ENCODE measurements at regions not wholly inside any gene's neighbourhood (a gene's known extent, or its start where the extent isn't known, plus 50 kb on each side); places are given as distances from the start of the nearest gene placed in this dataset.
"Not testable (repeated sequence)": the region's sequence is repeated elsewhere in the genome, so short reads cannot be mapped to it uniquely, and the experiment has no call there.

DNA sequence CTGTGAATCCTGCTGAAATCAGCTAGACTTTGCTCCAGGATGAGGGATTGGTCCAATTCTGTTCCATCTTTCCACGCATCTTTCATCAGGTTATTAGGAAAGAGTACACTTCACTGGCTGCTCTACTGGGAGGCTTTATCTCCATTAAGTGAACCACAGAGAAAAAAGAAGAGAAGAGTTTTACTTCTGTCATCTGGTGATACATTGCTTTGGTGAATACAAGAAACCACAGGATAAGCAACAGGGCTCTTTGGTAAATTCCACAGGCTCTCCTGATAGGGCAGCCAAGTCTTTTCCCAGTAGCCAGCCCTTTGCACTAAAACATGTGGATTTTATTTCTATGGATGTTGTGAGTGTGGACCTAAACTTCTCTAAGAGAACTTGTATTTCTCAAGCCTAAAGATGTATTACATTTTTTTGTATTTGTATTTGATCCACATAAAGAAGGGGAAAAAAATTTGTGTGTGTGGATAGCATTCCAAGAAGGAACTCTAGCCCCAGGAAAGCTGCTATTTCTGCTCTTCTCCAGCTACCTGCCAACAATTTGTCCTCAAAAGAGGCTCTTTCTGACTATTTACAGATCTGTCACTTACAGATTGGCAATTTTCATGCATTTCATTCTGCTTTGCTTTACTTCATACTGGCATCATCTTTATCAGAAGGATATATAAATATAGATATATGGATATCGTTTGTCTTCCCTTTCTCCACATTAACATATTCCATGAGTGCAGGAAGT lies 1117.6 kb upstream of the TMEM132C start:
- H3K9ac ChIP-seq (ENCODE audit: low read length), result no peak overlapping the region
- H3K4me3 ChIP-seq (ENCODE audit: low read length), result no peak overlapping the region
- H3K9me3 ChIP-seq (ENCODE audit: low read length), result peaks cover 7% of the 10 kb centered on the region; the same call in 1 of the 2 replicates
- no peaks in the 10 kb centered on the region for H3K36me3 ChIP-seq (ENCODE audit: insufficient read depth, low read length)
- H2AFZ ChIP-seq (ENCODE audit: low read length), result no peak overlapping the region
- no peak overlapping the region for H3K4me2 ChIP-seq (ENCODE audit: low read depth, low read length, poor library complexity, severe bottlenecking)
- no peak for DNase-seq
- H3K27ac ChIP-seq (ENCODE audit: low read length), result no peak overlapping the region
- H4K20me1 ChIP-seq (ENCODE audit: insufficient read depth, low read depth, low read length), result no peaks in the 10 kb centered on the region
- no peaks in the 10 kb centered on the region for H3K4me1 ChIP-seq (ENCODE audit: low read length)
- no peaks in the 10 kb centered on the region for H3K79me2 ChIP-seq (ENCODE audit: low read length)
- H3K27me3 ChIP-seq (ENCODE audit: low read length), result no peaks in the 10 kb centered on the region
- H3K9me2 ChIP-seq (replicated peaks; ENCODE audit: insufficient read depth, low read length), result no peaks in the 10 kb centered on the region

DNA sequence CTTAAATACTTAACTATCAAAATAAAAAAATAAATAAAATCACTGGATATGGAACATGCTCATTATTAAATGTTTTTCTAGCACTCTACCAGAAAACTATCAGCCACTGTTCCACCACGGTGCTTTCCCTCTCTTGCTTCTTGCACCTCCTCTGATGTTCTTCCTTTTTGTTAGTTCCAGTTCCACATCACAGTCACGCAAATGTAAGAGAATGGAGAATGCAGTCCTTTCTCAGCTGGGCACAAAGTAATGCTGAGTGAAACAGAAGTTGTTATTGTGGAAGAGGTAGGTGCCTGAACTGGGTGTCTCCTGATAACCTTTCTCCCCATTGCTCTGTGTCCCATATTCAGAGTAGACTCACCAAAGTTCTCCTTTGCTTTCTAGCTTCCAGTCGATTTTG lies 1116.9 kb upstream of the TMEM132C start:
- Histone ChIP-seq H3K4me1 (ENCODE audit: low read length) (no peaks in the 10 kb centered on the region), H3K9me2 (replicated peaks; ENCODE audit: insufficient read depth, low read length) (no peaks in the 10 kb centered on the region), H3K36me3 (ENCODE audit: insufficient read depth, low read length) (no peaks in the 10 kb centered on the region), H3K9me3 (ENCODE audit: low read length) (peaks cover 3% of the 10 kb centered on the region; the same call in 1 of the 2 replicates), H3K4me2 (ENCODE audit: low read depth, low read length, poor library complexity, severe bottlenecking) (no peak overlapping the region), H3K79me2 (ENCODE audit: low read length) (no peaks in the 10 kb centered on the region), H3K9ac (ENCODE audit: low read length) (no peak overlapping the region), H3K27me3 (ENCODE audit: low read length) (no peaks in the 10 kb centered on the region), H3K4me3 (ENCODE audit: low read length) (no peak overlapping the region), H2AFZ (ENCODE audit: low read length) (no peak overlapping the region), H4K20me1 (ENCODE audit: insufficient read depth, low read depth, low read length) (no peaks in the 10 kb centered on the region), H3K27ac (ENCODE audit: low read length) (no peak overlapping the region)
- no peak for DNase-seq

DNA sequence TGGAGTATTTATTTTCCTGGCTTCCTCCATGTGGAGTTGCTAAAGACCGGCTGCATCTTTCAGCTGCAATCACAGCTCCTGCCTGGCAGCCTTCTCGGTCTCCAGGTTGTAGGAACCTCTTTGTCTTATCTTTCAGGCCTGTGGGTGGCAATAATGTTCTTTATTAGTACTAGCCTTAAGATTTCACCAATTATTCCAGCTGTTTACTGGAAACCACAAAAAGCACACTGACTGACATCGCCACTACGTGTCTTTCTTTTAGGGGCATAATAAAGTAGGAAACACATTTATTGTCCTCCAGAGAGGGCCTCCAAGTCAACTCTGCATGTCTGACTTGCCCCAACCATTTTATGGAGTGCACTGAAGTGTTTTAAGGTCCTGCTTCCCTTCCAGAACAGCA lies 1116.5 kb upstream of the TMEM132C start:
- no peaks in the 10 kb centered on the region for H4K20me1 ChIP-seq (ENCODE audit: insufficient read depth, low read depth, low read length)
- no peak overlapping the region for H3K9ac ChIP-seq (ENCODE audit: low read length)
- no peaks in the 10 kb centered on the region for H3K79me2 ChIP-seq (ENCODE audit: low read length)
- no peak overlapping the region for H2AFZ ChIP-seq (ENCODE audit: low read length)
- H3K4me3 ChIP-seq (ENCODE audit: low read length), result no peak overlapping the region
- H3K4me2 ChIP-seq (ENCODE audit: low read depth, low read length, poor library complexity, severe bottlenecking), result no peak overlapping the region
- H3K27me3 ChIP-seq (ENCODE audit: low read length), result no peaks in the 10 kb centered on the region
- H3K27ac ChIP-seq (ENCODE audit: low read length), result no peak overlapping the region
- no peaks in the 10 kb centered on the region for H3K9me2 ChIP-seq (replicated peaks; ENCODE audit: insufficient read depth, low read length)
- H3K36me3 ChIP-seq (ENCODE audit: insufficient read depth, low read length), result no peaks in the 10 kb centered on the region
- 0 out of 2 replicates have a peak, but pooled peaks cover 3% of the 10 kb centered on the region for H3K9me3 ChIP-seq (ENCODE audit: low read length)
- no peak for DNase-seq
- H3K4me1 ChIP-seq (ENCODE audit: low read length), result no peaks in the 10 kb centered on the region

GRCh38 chr12:127150956-127151355 lies 1116.0 kb upstream of the TMEM132C start:
- no peaks in the 10 kb centered on the region for H3K36me3 ChIP-seq (ENCODE audit: insufficient read depth, low read length)
- no peaks in the 10 kb centered on the region for H3K4me1 ChIP-seq (ENCODE audit: low read length)
- H4K20me1 ChIP-seq (ENCODE audit: insufficient read depth, low read depth, low read length), result no peaks in the 10 kb centered on the region
- H3K27ac ChIP-seq (ENCODE audit: low read length), result no peak overlapping the region
- H3K9ac ChIP-seq (ENCODE audit: low read length), result no peak overlapping the region
- no peak overlapping the region for H3K4me2 ChIP-seq (ENCODE audit: low read depth, low read length, poor library complexity, severe bottlenecking)
- H3K9me3 ChIP-seq (ENCODE audit: low read length), result 0 out of 2 replicates have a peak, but pooled peaks cover 3% of the 10 kb centered on the region
- H3K4me3 ChIP-seq (ENCODE audit: low read length), result no peak overlapping the region
- H3K9me2 ChIP-seq (replicated peaks; ENCODE audit: insufficient read depth, low read length), result no peaks in the 10 kb centered on the region
- H3K79me2 ChIP-seq (ENCODE audit: low read length), result no peaks in the 10 kb centered on the region
- no peak overlapping the region for H2AFZ ChIP-seq (ENCODE audit: low read length)
- DNase-seq, result no peak
- no peaks in the 10 kb centered on the region for H3K27me3 ChIP-seq (ENCODE audit: low read length)

- Histone ChIP-seq H3K9me3 (ENCODE audit: low read length) (0 out of 2 replicates have a peak, but pooled peaks cover 3% of the 10 kb centered on the region), H3K79me2 (ENCODE audit: low read length) (no peaks in the 10 kb centered on the region), H3K4me3 (ENCODE audit: low read length) (no peak overlapping the region), H2AFZ (ENCODE audit: low read length) (no peak overlapping the region), H3K27me3 (ENCODE audit: low read length) (no peaks in the 10 kb centered on the region), H3K4me1 (ENCODE audit: low read length) (no peaks in the 10 kb centered on the region), H3K36me3 (ENCODE audit: insufficient read depth, low read length) (no peaks in the 10 kb centered on the region), H3K9me2 (replicated peaks; ENCODE audit: insufficient read depth, low read length) (no peaks in the 10 kb centered on the region), H3K9ac (ENCODE audit: low read length) (no peak overlapping the region), H4K20me1 (ENCODE audit: insufficient read depth, low read depth, low read length) (no peaks in the 10 kb centered on the region), H3K4me2 (ENCODE audit: low read depth, low read length, poor library complexity, severe bottlenecking) (no peak overlapping the region), H3K27ac (ENCODE audit: low read length) (no peak overlapping the region)
- DNase-seq, result no peak
These were observed 1113.0 kb upstream of the TMEM132C start for GRCh38 chr12:127153996-127154395.

- not testable (repeated sequence) for H3K4me1 ChIP-seq (ENCODE audit: low read length); H3K36me3 ChIP-seq (ENCODE audit: insufficient read depth, low read length); H3K9ac ChIP-seq (ENCODE audit: low read length); DNase-seq; H3K27me3 ChIP-seq (ENCODE audit: low read length); H3K4me2 ChIP-seq (ENCODE audit: low read depth, low read length, poor library complexity, severe bottlenecking); H3K9me3 ChIP-seq (ENCODE audit: low read length); H2AFZ ChIP-seq (ENCODE audit: low read length); H4K20me1 ChIP-seq (ENCODE audit: insufficient read depth, low read depth, low read length); H3K9me2 ChIP-seq (replicated peaks; ENCODE audit: insufficient read depth, low read length); H3K79me2 ChIP-seq (ENCODE audit: low read length); H3K27ac ChIP-seq (ENCODE audit: low read length); H3K4me3 ChIP-seq (ENCODE audit: low read length)
These were observed 1112.1 kb upstream of the TMEM132C start for GRCh38 chr12:127154830-127155229.

GRCh38 chr12:127155935-127156619 lies 1110.9 kb upstream of the TMEM132C start:
- not testable (repeated sequence) for H2AFZ ChIP-seq (ENCODE audit: low read length); H3K79me2 ChIP-seq (ENCODE audit: low read length); H4K20me1 ChIP-seq (ENCODE audit: insufficient read depth, low read depth, low read length); H3K27me3 ChIP-seq (ENCODE audit: low read length); H3K9ac ChIP-seq (ENCODE audit: low read length); H3K4me1 ChIP-seq (ENCODE audit: low read length); H3K9me3 ChIP-seq (ENCODE audit: low read length); H3K4me3 ChIP-seq (ENCODE audit: low read length); H3K27ac ChIP-seq (ENCODE audit: low read length); H3K36me3 ChIP-seq (ENCODE audit: insufficient read depth, low read length); H3K9me2 ChIP-seq (replicated peaks; ENCODE audit: insufficient read depth, low read length); H3K4me2 ChIP-seq (ENCODE audit: low read depth, low read length, poor library complexity, severe bottlenecking); DNase-seq

DNA sequence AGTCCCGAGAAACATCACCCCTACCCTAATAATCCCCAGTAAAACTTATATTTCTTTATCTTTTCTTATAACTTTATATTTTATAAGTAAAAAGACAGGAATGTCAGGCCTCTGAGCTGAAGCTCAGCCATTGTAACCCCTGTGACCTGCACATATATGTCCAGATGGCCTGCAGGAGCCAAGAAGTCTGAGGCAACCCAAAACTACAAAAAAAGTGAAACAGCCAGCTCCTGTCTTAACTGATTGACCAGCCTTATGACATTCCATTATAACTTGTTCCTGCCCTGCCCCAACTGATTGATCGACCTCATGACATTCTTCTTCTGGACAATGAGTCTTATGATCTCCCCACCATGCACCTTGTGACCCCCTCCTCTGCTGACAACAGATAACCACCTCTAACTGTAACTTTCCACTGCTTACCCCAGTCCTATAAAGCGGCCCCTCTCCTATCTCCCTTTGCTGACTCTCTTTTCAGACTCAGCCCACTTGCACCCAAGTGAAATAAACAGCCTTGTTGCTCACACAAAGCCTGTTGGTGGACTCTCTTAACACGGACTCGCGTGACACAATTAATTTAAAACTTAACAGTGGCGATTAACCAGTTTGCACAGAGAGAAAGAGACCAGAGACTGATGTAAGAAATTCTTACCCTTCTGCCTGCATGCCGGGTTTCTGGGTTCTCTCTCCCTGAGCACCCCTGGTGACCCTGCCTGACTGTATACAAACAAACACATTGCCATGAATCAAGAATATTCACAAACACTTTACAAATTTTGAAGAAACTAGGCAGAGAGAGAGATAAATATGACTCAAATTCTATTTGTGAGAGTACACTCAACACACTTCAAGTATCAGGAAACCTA lies 1109.2 kb upstream of the TMEM132C start:
- not testable (repeated sequence) for H3K27me3 ChIP-seq (ENCODE audit: low read length); H3K36me3 ChIP-seq (ENCODE audit: insufficient read depth, low read length); H3K9me2 ChIP-seq (replicated peaks; ENCODE audit: insufficient read depth, low read length); H3K9ac ChIP-seq (ENCODE audit: low read length); H2AFZ ChIP-seq (ENCODE audit: low read length); H4K20me1 ChIP-seq (ENCODE audit: insufficient read depth, low read depth, low read length); H3K9me3 ChIP-seq (ENCODE audit: low read length); H3K79me2 ChIP-seq (ENCODE audit: low read length); H3K4me3 ChIP-seq (ENCODE audit: low read length); H3K4me1 ChIP-seq (ENCODE audit: low read length); DNase-seq; H3K4me2 ChIP-seq (ENCODE audit: low read depth, low read length, poor library complexity, severe bottlenecking); H3K27ac ChIP-seq (ENCODE audit: low read length)
